ENCODE measurements at regions not wholly inside any gene's neighbourhood (a gene's known extent, or its start where the extent isn't known, plus 50 kb on each side); places are given as distances from the start of the nearest gene placed in this dataset.
"Not testable (repeated sequence)": the region's sequence is repeated elsewhere in the genome, so short reads cannot be mapped to it uniquely, and the experiment has no call there.

- not testable (repeated sequence) for TF ChIP-seq CTCF, POLR2A (IDR thresholded peaks at IDR 0.05)
Observed at GRCh38 chr21:10414121-10414924, 107.1 kb upstream of the TPTE start.

Measured in prostate gland (tissue), 2 donors.